ENCODE measurements at regions not wholly inside any gene's neighbourhood (a gene's known extent, or its start where the extent isn't known, plus 50 kb on each side); places are given as distances from the start of the nearest gene placed in this dataset.

DNA sequence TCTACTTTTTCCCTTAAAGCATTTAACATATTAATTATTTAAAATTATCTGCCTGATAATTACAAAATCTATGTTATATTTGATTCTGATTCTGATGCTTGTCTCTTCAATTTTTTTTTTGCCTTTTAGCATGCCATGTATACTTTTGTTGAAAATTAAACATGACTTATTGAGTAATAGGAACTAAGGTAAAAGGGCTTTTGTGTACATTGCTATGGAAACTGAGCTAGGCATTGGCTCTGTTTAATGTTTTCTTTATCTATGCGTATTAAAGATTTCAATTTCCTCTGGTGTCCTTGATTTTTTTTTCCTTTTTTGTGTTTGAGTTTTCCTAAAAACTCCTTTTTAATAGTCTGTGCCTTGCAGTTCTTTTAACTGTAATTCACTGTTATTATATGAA is 805.2 kb downstream of the DHX35 start:
- no peak for DNase-seq (ENCODE audit: low read depth)
- no peak overlapping the region for H3K4me3 ChIP-seq (ENCODE audit: control insufficient read depth, low read depth, low read length)
- TF ChIP-seq, protein P1, sequence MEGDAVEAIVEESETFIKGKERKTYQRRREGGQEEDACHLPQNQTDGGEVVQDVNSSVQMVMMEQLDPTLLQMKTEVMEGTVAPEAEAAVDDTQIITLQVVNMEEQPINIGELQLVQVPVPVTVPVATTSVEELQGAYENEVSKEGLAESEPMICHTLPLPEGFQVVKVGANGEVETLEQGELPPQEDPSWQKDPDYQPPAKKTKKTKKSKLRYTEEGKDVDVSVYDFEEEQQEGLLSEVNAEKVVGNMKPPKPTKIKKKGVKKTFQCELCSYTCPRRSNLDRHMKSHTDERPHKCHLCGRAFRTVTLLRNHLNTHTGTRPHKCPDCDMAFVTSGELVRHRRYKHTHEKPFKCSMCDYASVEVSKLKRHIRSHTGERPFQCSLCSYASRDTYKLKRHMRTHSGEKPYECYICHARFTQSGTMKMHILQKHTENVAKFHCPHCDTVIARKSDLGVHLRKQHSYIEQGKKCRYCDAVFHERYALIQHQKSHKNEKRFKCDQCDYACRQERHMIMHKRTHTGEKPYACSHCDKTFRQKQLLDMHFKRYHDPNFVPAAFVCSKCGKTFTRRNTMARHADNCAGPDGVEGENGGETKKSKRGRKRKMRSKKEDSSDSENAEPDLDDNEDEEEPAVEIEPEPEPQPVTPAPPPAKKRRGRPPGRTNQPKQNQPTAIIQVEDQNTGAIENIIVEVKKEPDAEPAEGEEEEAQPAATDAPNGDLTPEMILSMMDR (conservative IDR thresholded peaks at IDR 0.05; ENCODE audit: control insufficient read depth, insufficient read depth, low read depth, low read length) = no peak

DNA sequence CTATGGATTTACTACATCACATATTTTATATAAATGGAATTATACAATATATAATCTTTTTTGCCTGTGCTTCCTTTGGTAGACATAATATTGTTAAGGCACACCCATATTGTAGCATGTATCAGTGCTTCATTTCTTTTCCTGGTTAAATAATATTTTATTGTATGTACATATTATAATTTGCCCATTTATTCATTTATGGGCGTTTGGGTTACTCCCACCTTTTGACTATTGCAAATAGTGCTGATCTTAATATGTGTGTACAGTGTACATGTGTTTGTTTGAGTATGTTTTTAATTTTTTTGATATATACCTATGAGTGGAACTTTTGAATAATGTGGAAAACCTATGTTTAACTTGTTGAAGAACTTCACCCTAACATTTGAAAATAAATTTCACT is 804.2 kb downstream of the DHX35 start:
- DNase-seq (ENCODE audit: low read depth) = no peak
- TF ChIP-seq, protein P1 (conservative IDR thresholded peaks at IDR 0.05; ENCODE audit: control insufficient read depth, insufficient read depth, low read depth, low read length) = no peak
- H3K4me3 ChIP-seq (ENCODE audit: control insufficient read depth, low read depth, low read length) = no peak overlapping the region

DNA sequence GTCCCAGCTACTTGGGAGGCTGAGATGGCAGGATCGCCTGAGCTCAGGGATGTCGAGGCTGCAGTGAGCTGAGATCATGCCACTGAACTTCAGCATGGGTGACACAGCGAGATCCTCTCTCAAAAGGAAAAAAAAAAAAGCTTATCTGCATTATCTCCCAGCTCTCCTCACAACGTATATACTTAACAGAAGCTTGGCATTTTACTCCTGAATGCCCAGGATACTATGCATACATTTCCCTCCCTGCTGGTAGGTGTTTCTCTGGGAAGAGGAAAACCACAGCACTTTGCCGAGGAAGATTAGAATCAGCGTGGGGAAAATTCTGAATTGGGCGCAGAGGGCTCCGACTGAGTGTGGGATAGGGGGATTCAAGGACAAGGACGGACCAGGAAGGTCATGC is 800.6 kb downstream of the DHX35 start:
- H3K4me3 ChIP-seq (ENCODE audit: control insufficient read depth, low read depth, low read length) = no peak overlapping the region
- TF ChIP-seq, protein P1 (conservative IDR thresholded peaks at IDR 0.05; ENCODE audit: control insufficient read depth, insufficient read depth, low read depth, low read length) = no peak
- DNase-seq (ENCODE audit: low read depth) = no peak

DNA sequence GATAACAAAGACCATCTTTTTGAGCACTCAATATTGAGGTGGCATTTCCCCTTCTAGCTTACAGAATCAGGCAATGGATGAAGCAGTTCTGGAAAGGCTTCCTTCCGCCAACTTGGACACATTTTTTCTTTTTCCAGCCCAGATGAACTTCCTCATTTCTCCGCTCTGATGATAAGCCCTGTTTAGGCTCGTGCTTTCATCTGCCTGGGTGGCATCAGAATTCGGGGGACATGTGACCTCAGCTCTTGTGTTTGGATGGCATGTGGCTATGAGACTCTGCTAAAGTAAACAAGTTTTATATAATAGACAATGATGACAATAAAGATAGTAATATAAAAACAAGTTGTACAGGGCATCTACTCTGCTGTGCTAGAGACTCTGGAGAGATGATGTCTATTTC is 796.7 kb downstream of the DHX35 start:
- no peak overlapping the region for H3K4me3 ChIP-seq (ENCODE audit: control insufficient read depth, low read depth, low read length)
- TF ChIP-seq, protein P1 (conservative IDR thresholded peaks at IDR 0.05; ENCODE audit: control insufficient read depth, insufficient read depth, low read depth, low read length) = no peak
- DNase-seq (ENCODE audit: low read depth) = no peak

DNA sequence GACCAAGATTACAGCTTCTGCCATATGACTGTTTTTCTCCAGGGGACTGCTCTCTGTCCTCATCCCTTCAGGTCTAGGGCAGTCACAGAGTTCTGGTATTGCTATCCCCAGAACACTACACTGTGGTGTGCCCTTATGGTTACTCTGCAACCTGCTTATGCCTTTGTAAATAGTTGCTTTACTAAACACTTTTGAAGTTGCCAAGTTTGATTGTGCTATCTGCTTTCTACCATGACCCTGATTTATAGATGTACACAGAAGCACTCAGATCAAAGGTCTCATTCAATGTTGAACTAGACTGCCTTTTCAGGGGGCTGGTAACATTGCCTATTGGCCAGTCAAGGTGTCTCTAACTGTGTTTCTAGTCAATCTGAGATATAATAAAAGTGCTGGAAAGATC is 794.7 kb downstream of the DHX35 start:
- TF ChIP-seq, protein P1 (conservative IDR thresholded peaks at IDR 0.05; ENCODE audit: control insufficient read depth, insufficient read depth, low read depth, low read length) = no peak
- H3K4me3 ChIP-seq (ENCODE audit: control insufficient read depth, low read depth, low read length) = no peak overlapping the region
- DNase-seq (ENCODE audit: low read depth) = no peak

DNA sequence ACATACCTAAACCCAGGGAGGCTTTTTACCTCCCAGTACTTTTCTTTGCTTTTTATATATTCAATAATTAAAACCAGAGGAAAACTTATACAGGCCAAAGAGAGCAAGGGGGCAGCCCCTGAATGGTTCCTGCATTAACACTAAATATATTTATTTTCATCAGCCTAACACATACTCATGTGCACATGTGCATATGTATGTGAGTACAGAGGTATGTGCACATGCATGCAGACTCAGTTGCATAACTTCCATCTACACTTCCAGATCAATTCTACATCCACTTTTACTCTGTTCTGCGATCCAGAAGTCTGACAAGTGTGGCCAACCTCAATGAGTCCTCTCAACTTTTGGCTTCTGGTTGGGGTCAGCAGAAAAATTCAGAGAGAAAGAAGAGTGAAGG is 794.2 kb downstream of the DHX35 start:
- TF ChIP-seq, protein P1 (conservative IDR thresholded peaks at IDR 0.05; ENCODE audit: control insufficient read depth, insufficient read depth, low read depth, low read length) = no peak
- H3K4me3 ChIP-seq (ENCODE audit: control insufficient read depth, low read depth, low read length) = no peak overlapping the region
- DNase-seq (ENCODE audit: low read depth) = no peak

DNA sequence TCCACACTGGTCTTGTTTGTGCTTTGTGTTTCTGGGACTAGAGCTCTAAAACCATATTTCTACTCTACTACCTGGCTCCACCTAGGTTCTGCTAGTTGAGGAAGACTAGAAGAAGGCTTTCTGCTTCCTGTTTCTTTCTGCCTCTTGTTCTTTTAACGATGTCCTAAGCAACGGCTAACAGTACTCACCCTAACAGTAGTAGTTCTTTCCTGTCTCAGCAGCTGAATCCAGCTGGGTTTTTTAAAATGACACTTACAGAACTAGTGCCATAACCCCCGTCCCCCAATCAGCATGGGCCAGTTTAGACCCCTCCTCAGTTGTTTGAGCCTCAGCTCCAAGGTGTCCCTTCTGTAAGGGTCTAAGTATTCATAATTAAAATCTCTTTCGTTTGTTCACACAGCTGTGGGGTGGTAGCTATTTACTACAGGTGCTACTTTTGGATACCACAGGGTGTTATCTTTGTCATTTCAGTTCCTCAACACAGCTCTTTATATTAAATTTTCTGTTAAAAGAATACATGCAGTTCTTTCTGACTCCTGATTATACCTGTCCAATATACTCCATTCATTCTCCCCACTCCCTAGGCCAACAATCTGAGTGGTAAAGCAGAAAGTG is 790.2 kb downstream of the DHX35 start:
- DNase-seq (ENCODE audit: low read depth) = no peak
- TF ChIP-seq, protein P1 (conservative IDR thresholded peaks at IDR 0.05; ENCODE audit: control insufficient read depth, insufficient read depth, low read depth, low read length) = no peak

More for the DNA sequence above, 790.2 kb downstream of the DHX35 start:
- no peak overlapping the region for H3K4me3 ChIP-seq (ENCODE audit: control insufficient read depth, low read depth, low read length)
